IMR-90 (cell line): ENCODE measurements at regions not wholly inside any gene's neighbourhood (a gene's known extent, or its start where the extent isn't known, plus 50 kb on each side); places are given as distances from the start of the nearest gene placed in this dataset.
"Not testable (repeated sequence)": the region's sequence is repeated elsewhere in the genome, so short reads cannot be mapped to it uniquely, and the experiment has no call there.

Source experiments
- BHLHE40 ChIP-seq: fragments of 150-350 bp; IDR thresholded peaks from 2 replicates; pipeline ENCODE4 v1.6.1; 2016; ENCODE audit warnings: mild to moderate bottlenecking, low read depth, low read length
- CEBPB ChIP-seq: IDR thresholded peaks from 2 replicates; pipeline ENCODE4 v1.6.1; 2012; ENCODE audit warnings: low read depth, low read length, improper control_type of control experiment
- CHD1 ChIP-seq: IDR thresholded peaks from 2 replicates; pipeline ENCODE4 v1.6.1; 2012; ENCODE audit warnings: low read depth, low read length, improper control_type of control experiment
- CTCF ChIP-seq: conservative IDR thresholded peaks from 2 replicates; pipeline ENCODE4 v1.5.1; 2012; ENCODE audit warnings: mild to moderate bottlenecking, low read depth, low read length, improper control_type of control experiment
- FOS ChIP-seq: fragments of 150-350 bp; IDR thresholded peaks from 2 replicates; pipeline ENCODE4 v1.6.1; 2016; ENCODE audit warnings: low read depth, low read length
- MAFK ChIP-seq: IDR thresholded peaks from 2 replicates; pipeline ENCODE4 v1.6.1; 2012; ENCODE audit warnings: low read depth, low read length, improper control_type of control experiment
- MAZ ChIP-seq: IDR thresholded peaks from 2 replicates; pipeline ENCODE4 v1.6.1; 2012; ENCODE audit warnings: low read depth, mild to moderate bottlenecking, low read length, improper control_type of control experiment, moderate library complexity, borderline replicate concordance
- MXI1 ChIP-seq: IDR thresholded peaks from 2 replicates; pipeline ENCODE4 v1.6.1; 2012; ENCODE audit warnings: low read depth, mild to moderate bottlenecking, low read length, moderate library complexity, borderline replicate concordance
- POLR2A ChIP-seq: IDR thresholded peaks from 2 replicates; pipeline ENCODE4 v1.6.1; 2012; ENCODE audit warnings: mild to moderate bottlenecking, low read depth, low read length
- RAD21 ChIP-seq: IDR thresholded peaks from 2 replicates; pipeline ENCODE4 v1.6.1; 2012; ENCODE audit warnings: low read length, improper control_type of control experiment
- RCOR1 ChIP-seq: IDR thresholded peaks from 2 replicates; pipeline ENCODE4 v1.6.1; 2012; ENCODE audit warnings: mild to moderate bottlenecking, low read length, improper control_type of control experiment; ENCODE audit not compliant: insufficient replicate concordance
- RFX5 ChIP-seq: IDR thresholded peaks from 2 replicates; pipeline ENCODE4 v1.8.0; 2012; ENCODE audit warnings: low read depth, mild to moderate bottlenecking, low read length, moderate library complexity
- SMC3 ChIP-seq: fragments of 150-350 bp; IDR thresholded peaks from 2 replicates; pipeline ENCODE4 v1.6.1; 2016; ENCODE audit warnings: low read depth, mild to moderate bottlenecking, antibody characterized with exemption, low read length, moderate library complexity
- USF2 ChIP-seq: fragments of 150-350 bp; IDR thresholded peaks from 2 replicates; pipeline ENCODE4 v1.6.1; 2017; ENCODE audit warnings: mild to moderate bottlenecking, antibody characterized with exemption, low read length, low read depth

DNA sequence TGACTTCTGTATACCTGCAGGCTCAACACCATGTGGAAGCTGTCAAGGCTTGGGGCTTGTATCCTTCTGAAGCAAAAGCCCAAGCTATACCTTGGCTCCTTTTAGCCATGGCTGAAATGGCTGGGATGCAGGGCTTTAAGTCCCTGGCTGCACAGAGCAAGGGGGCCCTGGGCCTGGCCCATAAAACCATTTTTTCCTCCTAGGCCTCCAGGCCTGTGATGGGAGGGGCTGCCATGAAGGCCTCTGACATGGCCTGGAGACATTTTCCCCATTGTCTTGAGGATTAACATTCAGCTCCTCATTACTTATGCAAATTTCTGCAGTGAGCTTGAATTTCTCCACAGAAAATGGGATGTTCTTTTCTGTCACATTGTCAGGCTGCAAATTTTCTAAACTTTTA is 878.0 kb upstream of the SOX11 start:
- TF ChIP-seq CTCF, FOS, BHLHE40, CHD1, RFX5, POLR2A, MXI1, RCOR1, USF2, RAD21, MAZ, CEBPB, MAFK, SMC3: not testable (repeated sequence)
